ENCODE measurements at regions not wholly inside any gene's neighbourhood (a gene's known extent, or its start where the extent isn't known, plus 50 kb on each side); places are given as distances from the start of the nearest gene placed in this dataset.
"Not testable (repeated sequence)": the region's sequence is repeated elsewhere in the genome, so short reads cannot be mapped to it uniquely, and the experiment has no call there.

DNA sequence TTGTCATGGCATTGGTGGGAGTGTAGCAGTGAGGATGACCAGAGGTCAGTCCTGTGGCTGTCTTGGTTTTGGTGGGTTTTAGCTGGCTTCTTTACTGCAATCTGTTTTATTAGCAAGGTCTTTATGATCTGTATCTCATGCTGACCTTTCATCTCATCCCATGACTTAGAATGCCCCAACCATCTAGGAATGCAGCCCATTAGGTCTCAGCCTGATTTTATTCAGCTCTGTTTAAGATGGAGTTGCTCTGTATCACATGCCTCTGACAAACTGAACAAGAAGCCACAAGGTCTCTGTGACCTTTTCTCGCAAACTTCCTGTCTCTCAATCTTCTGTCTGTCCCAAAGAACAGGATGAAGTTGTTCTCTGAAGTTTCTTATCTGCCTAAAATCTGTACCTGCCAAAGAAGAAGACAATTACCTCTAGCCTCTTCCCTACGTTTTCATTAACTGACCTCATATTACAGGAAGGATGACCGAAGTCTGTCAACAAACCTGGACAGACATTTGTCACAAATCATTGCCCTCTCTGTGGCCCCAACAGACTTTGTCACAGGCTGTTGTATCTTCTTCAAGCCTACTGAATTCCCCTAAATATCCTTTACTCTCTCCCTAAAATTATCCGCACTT is 284.2 kb upstream of the SEMA6A start:
- DNase-seq = no peak

DNA sequence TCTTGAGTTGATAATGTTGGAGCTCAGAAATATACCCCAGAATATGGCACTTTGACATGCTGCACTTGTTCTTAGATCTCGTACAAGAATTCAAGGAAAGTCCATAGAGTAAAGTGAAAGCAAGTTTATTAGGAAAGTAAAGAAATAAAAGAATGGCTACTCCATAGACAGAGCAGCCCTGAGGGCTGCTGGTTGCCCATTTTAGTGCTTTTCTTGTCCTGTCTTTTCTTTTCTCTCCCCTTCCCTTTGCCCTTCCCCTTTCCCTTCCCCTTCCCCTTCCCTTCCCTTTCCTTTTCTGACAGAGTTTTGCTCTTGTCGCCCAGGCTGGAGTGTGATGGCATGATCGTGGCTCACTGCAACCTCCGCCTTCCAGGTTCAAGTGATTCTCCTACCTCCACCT is 283.4 kb upstream of the SEMA6A start:
- DNase-seq = not testable (repeated sequence)

DNA sequence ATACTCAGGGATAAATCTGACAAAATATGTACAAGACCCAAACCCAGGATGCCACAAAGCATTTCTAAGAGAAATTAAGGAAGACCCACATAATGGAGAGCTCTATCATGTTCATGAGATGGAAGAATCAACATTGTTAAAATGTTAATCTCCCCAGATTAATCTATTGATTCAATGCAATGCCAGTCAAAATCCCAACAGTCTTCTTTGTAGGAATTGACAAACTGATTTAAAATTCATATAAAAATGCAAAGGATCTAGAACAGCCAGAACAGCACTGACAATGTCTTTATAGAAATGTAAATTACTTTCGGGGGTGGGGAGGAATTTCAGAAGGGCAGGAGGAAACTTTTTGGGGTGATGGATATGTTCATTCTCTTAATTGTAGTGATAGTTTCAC is 281.6 kb upstream of the SEMA6A start:
- no peak for DNase-seq

DNA sequence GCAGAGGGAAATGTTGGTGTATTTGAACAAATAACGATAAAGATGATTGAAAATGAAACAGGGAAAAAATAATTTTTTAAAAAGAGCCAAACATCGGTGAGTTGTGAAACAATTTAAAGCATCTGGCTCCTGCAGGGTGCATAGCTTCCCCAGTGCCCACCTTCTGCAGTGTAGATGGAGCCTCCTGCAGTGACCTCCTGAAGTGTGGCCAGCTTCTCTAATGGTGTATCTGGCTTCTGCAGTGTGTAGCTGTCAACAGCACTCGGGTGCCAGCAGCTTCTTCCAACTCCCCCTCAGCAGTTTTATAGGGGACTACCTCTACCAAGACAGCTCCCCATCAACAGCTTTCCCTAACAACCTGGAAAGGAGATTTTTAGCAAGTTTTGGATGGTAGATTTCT is 279.4 kb upstream of the SEMA6A start:
- no peak for DNase-seq

DNA sequence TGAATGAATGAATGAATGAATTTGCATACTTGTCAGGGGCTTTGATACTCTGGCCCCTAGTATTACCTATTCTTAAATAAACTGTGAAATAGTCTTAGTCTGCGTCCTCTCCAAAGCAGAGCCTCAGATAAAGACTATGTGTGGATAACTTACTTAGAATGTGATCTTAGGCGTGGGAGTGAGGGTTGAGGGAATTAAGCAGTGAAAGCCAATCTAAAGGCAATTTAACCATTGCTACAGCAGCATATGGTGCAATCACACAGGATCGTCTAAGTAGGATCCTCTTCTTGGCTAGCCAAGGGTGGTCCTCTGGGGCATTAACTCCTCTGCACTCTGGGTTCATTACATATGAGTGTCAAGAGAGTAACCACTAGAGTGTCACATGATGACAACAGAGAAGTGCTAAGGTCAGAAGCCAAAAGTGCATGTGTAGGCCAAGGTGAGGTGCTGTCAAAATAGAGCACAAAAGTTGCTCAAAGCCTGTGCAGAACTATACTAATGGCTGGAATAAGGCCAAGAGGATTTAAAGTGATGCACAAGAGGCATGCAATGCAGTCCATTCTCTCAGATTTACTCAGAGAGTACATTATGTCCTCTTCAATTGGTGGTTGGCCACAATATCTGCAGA is 274.4 kb upstream of the SEMA6A start:
- no peak for DNase-seq

DNA sequence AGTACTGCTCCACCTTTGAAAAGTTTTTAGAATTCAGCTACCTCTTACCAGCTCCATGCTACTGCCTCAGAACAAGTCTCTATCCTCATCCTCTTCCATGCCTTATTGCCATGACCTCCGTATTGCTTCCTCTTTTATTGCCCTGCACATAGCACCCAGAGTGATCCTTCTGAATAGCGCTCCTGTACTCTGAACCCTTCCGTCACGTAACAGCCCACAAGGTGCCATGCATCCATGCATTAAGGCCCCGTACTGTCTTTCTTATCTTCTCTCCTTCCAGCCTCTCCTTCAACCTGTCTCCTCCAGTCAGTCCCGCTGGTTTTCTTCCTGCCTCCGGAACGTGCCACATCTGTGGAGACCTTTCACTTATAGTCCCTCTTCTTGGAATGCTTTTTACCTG is 273.3 kb upstream of the SEMA6A start:
- DNase-seq = no peak

DNA sequence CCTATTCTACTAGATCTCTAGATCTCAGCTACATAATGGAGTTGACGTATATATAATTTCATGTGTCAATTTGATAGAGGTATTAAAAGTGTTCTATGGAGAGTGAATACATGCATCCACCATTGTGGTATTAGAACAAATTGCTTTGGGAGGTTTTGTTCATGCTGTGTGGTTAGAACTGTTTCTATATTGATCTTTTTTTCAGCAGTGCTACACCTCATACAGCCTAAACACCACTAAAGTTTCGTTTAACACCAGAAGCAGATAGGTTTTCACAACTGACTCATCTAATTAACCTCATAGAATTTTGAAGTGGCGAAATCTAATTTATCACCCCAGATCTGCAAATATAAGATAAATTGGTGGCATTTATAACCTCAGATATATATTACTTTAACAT is 269.4 kb upstream of the SEMA6A start:
- no peak for DNase-seq

DNA sequence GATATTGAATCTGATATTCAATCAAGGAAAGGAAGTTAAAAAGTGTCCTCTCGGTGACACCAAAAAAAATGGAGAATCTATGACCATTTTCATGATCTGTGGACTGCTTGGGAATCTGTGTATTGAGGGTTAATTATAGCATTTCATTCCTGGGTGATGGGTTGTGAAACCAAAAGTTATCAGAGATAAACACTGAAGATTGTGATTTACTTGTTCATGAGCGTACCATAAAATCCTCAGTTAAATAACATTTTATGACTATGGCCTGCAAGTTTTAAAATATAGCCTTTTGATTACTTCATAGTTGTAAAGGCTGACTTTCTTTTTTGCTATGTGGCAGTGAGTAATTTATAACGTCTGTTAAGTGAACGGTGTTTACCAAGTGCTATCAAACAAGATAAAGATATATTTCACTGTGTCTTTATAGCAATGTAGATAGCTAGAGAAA is 267.9 kb upstream of the SEMA6A start:
- DNase-seq = no peak

DNA sequence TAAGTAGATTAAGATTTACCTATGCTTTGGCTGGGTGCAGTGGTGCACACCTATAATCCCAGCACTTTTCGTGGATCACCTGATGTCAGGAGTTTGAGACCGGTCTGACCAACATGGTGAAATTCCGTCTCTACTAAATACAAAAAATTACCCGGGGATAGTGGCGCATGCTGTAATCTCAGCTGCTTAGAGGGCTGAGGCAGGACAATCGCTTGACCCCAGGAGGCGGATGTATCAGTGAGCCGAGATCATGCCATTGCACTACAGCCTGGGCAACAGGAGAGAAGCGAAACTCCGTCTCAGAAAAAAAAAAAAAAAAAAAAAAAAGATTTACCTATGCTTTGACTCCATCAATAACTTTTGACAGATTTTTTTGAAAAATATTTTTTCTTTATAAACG is 267.1 kb upstream of the SEMA6A start:
- DNase-seq = no peak

DNA sequence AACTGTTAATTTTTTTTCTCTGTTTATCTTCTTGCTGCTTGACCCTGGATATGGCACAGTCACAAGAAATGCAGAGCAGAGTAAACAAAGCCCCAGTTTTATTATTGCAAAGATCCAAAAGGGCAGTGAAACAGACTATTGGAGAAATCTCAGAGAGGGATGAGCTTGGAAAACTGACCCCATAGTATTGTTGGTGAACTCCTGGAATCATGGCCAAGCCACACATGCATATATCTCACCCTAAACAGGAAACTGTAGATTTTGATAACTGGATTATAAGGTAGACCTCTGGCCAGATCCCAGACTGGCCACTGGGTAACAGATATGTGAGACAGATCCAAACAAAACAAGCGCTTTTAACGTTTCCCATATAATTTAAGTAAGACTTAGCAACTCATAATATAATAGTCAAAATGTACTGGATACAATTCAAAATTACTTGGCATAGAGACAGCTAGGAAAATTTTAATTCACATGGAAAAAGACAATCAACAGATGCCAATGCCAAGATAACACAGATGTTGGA is 263.5 kb upstream of the SEMA6A start:
- no peak for DNase-seq

DNA sequence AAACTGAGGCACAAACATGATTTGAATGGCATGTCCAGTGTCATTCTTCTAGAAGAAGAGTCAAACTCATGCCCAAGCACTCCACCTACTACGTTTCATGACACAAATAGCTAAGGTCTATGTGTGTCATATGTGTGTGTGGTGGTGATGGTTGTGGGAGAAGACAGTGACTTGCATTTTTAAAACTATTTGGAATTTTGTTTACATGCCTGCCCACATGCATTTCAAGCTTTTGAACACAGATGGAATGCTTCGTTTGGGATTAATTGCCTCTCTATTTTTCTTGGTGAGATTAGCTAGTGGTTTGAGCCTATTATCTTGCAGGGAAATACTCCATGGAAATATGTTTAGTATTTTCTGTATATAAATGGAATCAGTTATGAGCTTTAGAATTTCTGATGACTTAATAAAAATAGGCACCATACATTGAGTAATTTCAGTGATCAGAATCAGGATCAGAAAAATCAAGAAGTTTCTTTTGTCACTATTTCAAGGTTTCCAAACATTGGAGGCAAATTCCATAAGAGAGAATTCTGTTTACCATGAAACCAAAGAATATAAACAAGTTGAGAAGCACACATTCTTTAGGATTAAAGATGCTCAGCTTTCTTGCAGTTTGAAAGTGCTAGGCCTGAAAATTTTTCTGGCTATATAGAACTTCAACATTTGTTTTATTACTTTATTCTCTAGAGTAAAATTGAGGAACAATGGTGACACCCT is 260.3 kb upstream of the SEMA6A start:
- no peak for DNase-seq

DNA sequence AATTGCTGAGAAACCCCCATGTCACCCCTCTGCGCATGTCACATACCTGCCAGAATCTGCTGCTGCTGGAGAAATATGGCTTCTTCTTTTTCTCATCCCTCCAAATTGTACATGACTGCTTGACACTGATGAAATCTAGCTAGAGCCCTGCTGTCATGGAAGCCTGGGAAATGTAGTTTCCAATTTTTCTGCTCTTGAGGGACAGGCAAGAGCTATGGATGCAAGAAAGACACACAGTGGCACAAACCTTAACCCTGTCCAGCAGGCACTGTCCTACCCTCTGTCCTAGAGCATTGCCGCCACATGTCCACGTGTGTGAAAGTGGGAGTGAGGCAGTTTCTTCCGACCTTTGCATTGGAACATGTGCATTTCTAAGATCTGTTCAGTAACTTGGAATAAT is 255.5 kb upstream of the SEMA6A start:
- DNase-seq = no peak

DNA sequence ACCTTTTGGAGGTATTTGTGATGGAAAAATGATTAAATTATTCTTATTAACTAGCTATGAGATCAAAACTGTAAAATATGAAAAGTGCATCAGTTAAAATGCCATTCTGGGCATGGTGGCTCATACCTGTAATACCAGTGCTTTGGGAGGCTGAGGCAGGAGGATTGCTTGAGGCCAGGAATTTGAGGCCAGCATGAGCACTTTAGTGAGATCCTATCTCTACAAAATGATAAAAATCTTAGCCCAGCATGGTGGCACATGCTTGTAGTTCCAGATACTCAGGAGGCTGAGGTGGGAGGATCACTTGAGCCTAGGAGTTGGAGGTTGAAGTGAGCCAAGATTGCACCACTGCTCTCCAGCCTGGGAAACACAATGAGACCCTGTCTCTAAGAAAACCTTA is 252.5 kb upstream of the SEMA6A start:
- DNase-seq = no peak

DNA sequence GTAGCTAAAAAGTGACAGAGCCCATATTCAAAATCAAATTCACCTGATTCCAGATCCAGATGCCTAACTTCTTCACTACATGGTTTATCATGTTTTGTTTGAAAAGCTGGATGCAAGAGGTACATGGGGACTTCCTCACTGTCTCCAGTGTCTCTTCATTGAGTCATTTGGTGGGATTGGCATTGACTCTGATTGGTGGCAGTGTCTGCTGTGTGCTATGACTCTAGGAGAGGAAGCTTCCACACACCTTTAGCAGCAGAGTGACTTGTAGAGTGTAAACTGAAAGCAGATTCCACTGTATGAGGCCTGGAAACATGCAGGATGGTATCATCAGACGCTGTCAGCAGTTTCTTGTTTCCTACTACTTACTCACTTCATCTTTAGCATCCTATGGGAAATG is 250.9 kb upstream of the SEMA6A start:
- DNase-seq = no peak

DNA sequence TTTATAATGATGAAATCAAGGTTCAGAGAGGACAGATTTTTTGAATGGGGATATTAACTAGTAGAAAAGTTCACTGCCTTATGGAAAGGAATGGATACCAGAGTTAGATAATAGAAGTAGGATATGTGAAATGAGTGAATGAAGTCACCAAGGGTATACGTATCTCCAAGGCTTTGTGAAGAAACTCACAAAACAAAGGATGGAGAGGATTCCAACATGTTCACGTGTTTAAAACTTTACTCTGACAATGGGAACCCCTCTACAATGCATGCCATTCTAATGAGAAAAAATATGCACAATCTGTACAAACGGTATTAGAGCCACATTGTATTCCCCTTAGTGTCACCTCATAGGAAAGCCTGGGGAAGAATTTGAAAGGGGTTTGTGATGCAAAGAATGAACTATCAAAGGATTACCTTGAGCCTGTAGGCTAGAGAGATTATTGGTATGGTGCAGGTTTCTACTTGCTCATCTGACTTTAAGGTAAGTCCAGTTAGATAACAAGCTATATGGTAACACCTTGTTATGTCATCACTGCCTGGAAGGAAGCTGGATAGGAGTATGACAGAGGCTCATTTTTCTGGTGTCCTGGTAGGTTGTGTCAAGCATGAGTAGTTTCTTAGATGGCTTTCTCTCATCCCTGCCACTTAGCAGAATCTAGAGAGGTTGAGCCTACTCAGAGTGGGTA is 250.3 kb upstream of the SEMA6A start:
- no peak for DNase-seq

DNA sequence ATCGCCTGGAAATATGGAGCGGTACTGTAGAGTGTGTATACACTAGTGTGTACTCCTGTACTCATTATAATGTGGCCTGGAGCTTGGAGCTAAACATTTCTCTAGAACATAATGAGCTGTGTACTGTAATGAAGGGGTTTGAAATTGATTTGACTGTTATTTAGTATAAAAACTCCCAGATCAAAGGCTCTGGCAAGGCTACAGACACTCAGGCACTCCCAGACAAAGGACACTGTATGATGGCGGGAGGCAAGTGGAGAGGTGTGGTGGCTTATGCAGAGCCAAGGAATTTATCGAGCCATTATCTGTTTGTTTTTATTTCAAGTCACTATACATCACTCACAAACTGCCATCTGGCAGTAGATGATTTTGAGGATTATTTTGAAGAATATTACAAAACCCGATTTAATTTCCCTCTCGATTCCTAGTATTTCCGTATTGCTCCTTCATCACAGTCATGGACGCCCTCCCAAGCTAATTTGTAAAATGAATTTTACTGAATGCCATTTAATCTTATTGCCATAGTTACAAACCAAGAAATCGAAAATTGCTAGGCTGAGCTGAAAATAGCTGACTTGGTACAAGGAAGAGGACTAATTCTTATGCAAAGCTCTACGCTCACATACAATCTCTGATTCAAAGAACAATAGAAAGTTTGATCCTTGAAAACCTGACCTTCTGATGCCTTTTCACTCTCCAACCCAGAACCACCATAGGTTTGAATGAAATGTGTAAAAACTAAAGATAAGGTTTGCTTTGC is 240.2 kb upstream of the SEMA6A start:
- DNase-seq = no peak

DNA sequence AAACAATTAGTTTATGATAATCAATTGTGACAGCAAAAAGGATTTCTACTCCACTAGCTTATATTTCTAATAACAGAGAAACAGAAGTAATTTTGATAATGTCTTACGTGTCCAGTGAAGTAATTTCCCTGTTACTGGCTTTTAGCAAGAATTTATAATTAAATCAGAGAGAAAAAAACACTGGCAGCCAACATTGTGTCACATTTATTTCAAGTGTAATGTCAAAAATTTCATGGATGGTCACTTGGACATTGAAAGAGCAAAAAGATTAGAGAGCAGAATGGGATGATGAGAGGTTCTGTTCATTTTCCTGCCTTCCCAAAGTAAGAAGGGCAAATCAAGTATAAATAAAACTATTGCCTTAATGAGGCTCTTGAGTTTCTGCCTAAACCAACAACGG is 239.3 kb upstream of the SEMA6A start:
- DNase-seq = no peak

DNA sequence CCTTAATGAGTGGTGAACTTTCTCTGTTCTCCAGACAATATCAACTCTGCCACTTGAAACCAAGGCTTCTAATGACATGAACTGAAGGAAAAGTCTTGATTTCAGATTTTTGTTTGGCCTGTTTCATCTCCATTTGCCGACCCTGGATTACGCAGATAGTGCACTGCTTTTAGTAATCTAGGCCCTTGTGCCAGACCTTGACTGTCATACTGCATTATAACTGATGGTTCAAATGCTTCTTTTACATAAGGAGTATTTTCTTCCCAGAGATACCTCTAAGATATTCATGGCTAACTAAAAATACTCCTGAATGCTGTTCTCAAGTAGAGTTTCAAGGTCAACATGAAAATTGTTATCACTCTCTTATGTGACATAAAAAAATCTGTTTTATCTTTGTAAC is 238.7 kb upstream of the SEMA6A start:
- no peak for DNase-seq

DNA sequence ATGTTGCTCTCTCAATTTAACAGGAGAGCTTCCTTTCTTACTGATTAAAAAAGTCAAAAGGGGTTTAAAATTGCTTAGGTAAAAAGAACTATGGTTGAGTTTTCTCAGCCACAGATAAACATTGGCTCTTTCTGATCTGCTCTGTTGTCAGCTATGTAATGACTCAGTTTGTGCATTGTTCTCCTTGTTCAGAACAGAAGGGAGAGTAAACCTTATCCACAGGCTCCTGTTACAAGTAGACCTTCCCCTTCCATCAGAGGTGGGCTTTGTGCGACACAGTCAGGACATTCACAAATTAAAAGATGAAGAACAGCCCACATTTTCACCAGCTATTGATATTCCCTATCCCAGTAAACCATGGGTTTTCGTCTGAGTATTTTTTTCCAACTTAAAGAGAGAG is 236.3 kb upstream of the SEMA6A start:
- no peak for DNase-seq

DNA sequence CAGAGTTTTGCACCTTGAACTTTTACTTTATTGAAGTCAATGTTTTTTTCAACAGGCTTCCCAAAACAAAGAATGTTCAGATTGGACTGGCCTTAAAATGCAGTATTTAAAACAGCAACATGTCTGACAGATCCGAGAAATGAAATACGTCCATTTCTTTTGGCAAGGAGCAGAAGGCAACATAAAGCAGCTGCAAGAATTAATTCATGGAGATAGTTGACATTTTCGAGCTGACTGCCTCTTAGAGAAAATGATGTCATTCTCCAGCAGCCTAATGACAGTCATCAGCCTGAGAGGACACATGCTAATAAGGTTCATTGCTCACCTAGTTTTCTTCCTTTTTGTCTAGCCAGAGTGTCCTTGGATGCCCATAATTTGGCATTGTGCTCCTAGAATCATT is 232.2 kb upstream of the SEMA6A start:
- DNase-seq = no peak

DNA sequence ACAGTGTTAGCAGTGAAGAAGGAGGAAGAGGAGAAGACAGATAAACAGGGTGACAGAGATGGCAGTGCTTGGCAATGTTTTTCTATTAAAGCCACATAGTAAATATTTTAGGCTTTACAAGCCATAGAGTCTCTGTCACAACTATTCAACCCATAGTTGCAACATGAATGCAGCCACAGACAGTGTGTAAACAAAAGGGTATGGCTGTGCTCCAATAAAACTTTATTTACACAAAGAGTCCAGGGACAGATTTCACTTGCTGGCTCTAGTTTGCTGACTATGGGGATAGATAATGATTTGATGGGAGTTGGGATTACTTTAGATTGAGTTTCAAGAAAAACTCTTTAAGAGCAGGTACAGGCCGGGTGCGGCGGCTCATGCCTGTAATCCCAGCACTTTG is 224.8 kb upstream of the SEMA6A start:
- no peak for DNase-seq

DNA sequence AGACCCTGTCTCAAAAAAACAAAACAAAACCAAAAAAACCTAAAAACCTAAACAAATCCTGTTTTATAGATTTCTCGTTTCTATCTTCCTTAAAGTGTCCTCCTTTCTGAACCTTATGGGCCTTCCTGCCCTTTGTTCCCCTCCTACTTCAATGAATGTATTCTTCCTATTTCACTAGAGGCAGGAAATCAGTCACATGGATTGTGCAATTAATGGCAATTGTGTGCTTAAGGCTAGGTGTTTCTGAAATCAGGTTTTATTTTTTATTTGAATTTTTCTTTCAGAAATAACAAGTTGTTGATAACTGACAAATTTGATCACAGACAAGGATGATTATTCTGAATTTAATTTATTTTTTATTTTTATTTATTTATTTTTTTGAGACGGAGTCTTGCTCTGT is 220.6 kb upstream of the SEMA6A start:
- DNase-seq = no peak

DNA sequence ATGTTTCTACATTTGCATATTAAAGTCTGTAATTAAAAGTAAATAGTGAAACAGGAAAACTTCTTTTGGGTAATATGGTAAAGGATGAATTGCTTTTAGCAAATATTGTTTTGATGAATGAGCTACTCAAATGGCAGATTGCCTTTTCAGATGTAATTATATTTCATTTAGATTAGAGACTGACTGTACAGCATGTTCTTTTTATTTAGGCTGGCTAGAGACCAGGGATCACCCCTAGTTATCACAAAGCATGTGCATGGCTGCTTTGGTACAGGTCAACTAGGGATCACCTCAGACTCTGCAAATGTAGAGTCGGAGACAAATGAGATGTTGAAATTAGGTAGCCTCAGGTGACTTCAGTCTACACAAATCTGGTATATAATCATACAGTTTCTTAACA is 214.9 kb upstream of the SEMA6A start:
- no peak for DNase-seq

Data from CD4-positive, alpha-beta T cell treated with Interferon alpha-2 for 1 hour (primary cell).